ENCODE measurements at regions not wholly inside any gene's neighbourhood (a gene's known extent, or its start where the extent isn't known, plus 50 kb on each side); places are given as distances from the start of the nearest gene placed in this dataset.

DNA sequence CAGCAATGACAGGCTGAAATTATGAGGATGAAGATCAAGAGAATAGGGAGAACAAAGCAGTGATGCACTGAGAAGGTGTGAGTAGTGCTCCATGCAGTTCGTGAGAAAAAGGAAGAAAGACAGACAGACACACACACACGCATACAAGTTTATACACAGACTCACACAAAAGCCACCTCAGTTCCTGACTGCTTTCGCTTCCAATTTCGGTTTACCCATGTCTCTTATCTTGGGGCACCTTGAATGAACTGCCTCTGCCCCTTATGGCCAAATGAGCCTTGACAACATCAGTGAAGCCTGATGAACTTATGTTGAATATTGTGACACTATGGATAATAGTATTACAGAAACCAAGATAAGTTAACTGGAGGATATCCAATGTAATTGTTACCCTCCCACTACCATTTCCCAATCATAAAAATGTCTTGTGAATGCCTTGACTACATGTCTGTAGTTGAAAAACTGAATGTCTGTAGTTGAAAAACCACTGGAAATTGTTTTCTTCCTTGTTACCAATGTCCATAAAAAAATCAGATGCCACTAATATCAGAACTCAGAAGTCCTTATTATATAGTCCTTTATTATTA, 380.4 kb upstream of the DDHD1 start:
- TF ChIP-seq, protein P1, sequence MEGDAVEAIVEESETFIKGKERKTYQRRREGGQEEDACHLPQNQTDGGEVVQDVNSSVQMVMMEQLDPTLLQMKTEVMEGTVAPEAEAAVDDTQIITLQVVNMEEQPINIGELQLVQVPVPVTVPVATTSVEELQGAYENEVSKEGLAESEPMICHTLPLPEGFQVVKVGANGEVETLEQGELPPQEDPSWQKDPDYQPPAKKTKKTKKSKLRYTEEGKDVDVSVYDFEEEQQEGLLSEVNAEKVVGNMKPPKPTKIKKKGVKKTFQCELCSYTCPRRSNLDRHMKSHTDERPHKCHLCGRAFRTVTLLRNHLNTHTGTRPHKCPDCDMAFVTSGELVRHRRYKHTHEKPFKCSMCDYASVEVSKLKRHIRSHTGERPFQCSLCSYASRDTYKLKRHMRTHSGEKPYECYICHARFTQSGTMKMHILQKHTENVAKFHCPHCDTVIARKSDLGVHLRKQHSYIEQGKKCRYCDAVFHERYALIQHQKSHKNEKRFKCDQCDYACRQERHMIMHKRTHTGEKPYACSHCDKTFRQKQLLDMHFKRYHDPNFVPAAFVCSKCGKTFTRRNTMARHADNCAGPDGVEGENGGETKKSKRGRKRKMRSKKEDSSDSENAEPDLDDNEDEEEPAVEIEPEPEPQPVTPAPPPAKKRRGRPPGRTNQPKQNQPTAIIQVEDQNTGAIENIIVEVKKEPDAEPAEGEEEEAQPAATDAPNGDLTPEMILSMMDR (IDR thresholded peaks at IDR 0.05; ENCODE audit: control extremely low read depth, extremely low read depth, low read depth, missing control alignments): no peak
- no peak for DNase-seq (ENCODE audit: extremely low spot score)
- POLR2A ChIA-PET: no interaction called here
- CTCF ChIA-PET: interaction anchor here (0.8 to 1.7 kb wide), 3 partner anchors 9 to 557 kb away, joined by 3 to 4 read pairs (median 3); no protein-coding TSS in a partner anchor

DNA sequence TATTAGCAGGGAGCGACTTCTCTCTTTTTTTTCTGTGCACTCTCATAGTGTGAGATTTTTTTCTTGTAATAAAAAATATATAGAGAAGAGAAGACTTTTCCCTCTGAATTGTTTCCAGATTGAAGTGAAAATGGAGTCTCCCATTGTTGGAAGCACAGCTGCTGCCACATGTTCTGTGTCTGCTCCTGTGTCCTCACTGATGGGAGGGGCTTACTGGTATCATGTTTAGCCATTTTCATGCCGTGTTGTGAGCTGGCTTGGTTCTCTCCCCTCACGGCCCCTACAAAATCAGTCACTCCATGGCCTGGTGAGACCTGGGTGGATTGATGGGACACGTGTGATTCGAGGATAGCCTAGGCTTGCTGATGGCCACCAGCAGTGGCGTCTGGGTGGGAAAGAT, 379.7 kb upstream of the DDHD1 start:
- no peak for DNase-seq (ENCODE audit: extremely low spot score)
- ChIA-PET CTCF (interaction anchor here (0.8 to 1.7 kb wide), 3 partner anchors 9 to 558 kb away, joined by 3 to 4 read pairs (median 3); no protein-coding TSS in a partner anchor), POLR2A (no interaction called here)
- TF ChIP-seq, protein P1 (IDR thresholded peaks at IDR 0.05; ENCODE audit: control extremely low read depth, extremely low read depth, low read depth, missing control alignments): no peak

DNA sequence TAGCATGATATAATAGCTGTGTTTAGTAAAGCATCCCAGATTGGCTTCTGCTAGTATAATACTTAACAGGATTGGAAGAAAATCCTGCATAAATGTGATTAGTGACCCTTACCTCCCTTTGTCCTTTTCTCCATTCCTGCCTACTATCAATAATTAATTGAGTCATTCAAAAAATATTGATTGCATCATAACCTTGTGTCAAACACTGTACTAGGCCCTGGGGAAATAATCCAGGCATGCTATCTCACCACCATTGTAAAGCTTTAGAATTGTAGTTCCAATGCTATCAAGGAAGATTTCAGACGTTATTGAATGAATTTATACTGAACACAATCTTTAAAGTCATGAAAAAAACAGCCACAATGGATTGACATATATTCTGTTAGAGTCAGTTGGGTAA, 378.6 kb upstream of the DDHD1 start:
- TF ChIP-seq, protein P1 (IDR thresholded peaks at IDR 0.05; ENCODE audit: control extremely low read depth, extremely low read depth, low read depth, missing control alignments): no peak
- ChIA-PET POLR2A (no interaction called here), CTCF (interaction anchor here (1.5 to 2.0 kb wide), 4 partner anchors 8 to 18 kb away, joined by 3 to 10 read pairs (median 4); no protein-coding TSS in a partner anchor)
- DNase-seq (ENCODE audit: extremely low spot score): no peak

DNA sequence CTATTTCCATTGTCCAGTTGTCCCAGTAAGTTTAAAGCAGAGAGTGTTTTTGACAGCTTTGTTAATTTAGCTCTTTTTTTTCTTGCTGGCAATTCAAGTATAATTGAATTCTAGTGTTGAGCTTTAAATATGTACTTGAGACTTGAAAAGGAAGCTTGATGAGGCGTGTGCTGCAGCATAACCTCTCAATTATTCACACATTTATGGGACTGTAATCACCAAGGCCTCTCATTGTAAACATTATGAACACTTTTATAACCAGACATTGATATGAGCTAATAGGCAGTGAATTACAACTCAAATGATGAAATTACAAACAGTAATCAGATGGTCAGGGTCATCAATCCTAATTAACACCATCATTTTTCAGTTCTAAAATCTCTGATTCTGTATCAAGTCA, 378.0 kb upstream of the DDHD1 start:
- ChIA-PET CTCF (interaction anchor here (1.5 to 2.0 kb wide), 3 partner anchors 9 to 18 kb away, joined by 3 to 10 read pairs (median 3); no protein-coding TSS in a partner anchor), POLR2A (no interaction called here)
- no peak for DNase-seq (ENCODE audit: extremely low spot score)
- TF ChIP-seq, protein P1 (IDR thresholded peaks at IDR 0.05; ENCODE audit: control extremely low read depth, extremely low read depth, low read depth, missing control alignments): no peak

DNA sequence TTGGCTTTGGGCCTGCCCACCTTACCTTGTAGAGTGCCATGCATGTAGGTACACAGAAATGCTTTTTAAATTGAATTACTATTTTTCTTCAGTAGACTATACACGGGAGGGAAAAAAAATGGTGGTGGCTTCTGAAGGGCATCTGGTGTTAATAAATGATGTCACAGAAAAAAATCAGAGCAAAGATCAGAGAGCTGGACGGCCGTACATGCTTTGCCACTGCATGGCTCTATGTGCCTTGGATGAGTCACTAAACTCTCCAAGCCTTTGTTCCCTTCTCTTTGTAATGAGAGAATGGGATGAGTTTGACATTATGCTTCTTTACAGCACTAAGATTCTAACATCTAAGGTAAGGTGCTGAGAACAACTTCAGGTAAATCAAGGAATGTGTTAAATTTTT, 376.4 kb upstream of the DDHD1 start:
- CTCF ChIA-PET: interaction anchor here (1.2 to 1.6 kb wide), 2 partner anchors 8 to 354 kb away, joined by 3 read pairs; no protein-coding TSS in a partner anchor
- POLR2A ChIA-PET: no interaction called here
- no peak for DNase-seq (ENCODE audit: extremely low spot score)
- TF ChIP-seq, protein P1 (IDR thresholded peaks at IDR 0.05; ENCODE audit: control extremely low read depth, extremely low read depth, low read depth, missing control alignments): no peak

DNA sequence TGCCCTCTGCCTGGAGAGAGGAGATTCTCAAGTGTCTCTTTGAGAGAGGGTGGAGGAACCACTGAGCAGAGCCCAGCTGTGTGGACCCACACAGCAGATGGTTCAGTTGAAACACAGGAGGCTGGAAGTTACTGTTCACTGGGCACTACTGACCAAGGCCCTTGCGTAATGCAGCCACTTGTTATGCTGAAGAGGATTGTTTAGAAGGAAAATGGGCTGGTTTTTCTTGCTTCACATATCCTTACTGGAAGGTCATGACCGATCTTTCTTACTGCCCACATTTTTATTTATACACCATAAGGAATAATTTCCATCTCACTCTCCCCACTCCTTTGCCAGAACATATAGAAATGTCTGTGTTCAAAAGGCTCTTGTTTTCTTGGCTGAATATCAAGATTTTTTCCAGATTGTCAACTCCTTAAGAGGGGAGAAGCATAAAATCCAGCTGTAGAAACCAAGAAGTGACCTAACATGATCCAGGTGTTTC, 375.1 kb upstream of the DDHD1 start:
- DNase-seq (ENCODE audit: extremely low spot score): no peak
- CTCF ChIA-PET: interaction anchor here (1.2 to 3.2 kb wide), 6 partner anchors 9 to 641 kb away, joined by 3 to 12 read pairs (median 3); no protein-coding TSS in a partner anchor
- TF ChIP-seq, protein P1 (IDR thresholded peaks at IDR 0.05; ENCODE audit: control extremely low read depth, extremely low read depth, low read depth, missing control alignments): no peak
- POLR2A ChIA-PET: no interaction called here

Data from GM10248 (cell line).